H1 (cell line): ENCODE measurements at regions not wholly inside any gene's neighbourhood (a gene's known extent, or its start where the extent isn't known, plus 50 kb on each side); places are given as distances from the start of the nearest gene placed in this dataset.

Source experiments
- EGR1 ChIP-seq: IDR thresholded peaks from 2 replicates; pipeline ENCODE4 v1.6.1; 2011; ENCODE audit warnings: low read depth, low read length, borderline replicate concordance
- RNF2 ChIP-seq: fragments of 200-900, 300-1000 bp; sonication (generic); IDR thresholded peaks from 2 replicates; pipeline ENCODE4 v1.7.1; 2016; ENCODE audit warnings: borderline replicate concordance, low read depth, mild to moderate bottlenecking, antibody characterized with exemption, low read length; ENCODE audit not compliant: poor library complexity, severe bottlenecking; ENCODE audit errors: missing control alignments
- TAF7 ChIP-seq: optimal IDR thresholded peaks from 2 replicates; pipeline ENCODE3; 2011; ENCODE audit warnings: low read depth, mild to moderate bottlenecking, inconsistent platforms, low read length, moderate library complexity, borderline replicate concordance
- TF ChIP-seq, protein P1 (sequence below): fragments of 300-600 bp; sonication (generic); IDR thresholded peaks from 2 replicates; pipeline ENCODE4 v1.7.1; 2012; ENCODE audit warnings: low read length, moderate library complexity, mild to moderate bottlenecking, inconsistent platforms; ENCODE audit not compliant: insufficient replicate concordance

DNA sequence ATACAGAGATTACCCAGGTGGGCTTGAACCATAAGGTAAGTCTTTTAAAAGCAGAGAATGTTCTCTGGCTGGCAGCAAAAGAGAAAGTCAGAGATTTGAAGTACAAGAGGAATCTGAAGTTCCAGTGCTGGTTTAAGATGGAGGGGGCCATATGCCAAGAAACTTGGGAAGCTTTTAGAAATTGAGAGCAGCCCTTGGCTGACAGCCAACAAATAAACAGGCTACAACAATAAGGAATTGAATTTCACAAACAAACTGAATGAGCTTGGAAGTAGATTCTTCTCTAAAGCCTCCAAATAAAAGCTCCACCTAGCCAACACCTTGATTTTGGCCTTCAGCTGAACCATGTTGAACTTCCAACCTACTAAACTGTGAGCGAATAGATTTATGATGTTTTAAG lies 85.7 kb downstream of the TRIM42 start (continued):
- TF ChIP-seq, protein P1, sequence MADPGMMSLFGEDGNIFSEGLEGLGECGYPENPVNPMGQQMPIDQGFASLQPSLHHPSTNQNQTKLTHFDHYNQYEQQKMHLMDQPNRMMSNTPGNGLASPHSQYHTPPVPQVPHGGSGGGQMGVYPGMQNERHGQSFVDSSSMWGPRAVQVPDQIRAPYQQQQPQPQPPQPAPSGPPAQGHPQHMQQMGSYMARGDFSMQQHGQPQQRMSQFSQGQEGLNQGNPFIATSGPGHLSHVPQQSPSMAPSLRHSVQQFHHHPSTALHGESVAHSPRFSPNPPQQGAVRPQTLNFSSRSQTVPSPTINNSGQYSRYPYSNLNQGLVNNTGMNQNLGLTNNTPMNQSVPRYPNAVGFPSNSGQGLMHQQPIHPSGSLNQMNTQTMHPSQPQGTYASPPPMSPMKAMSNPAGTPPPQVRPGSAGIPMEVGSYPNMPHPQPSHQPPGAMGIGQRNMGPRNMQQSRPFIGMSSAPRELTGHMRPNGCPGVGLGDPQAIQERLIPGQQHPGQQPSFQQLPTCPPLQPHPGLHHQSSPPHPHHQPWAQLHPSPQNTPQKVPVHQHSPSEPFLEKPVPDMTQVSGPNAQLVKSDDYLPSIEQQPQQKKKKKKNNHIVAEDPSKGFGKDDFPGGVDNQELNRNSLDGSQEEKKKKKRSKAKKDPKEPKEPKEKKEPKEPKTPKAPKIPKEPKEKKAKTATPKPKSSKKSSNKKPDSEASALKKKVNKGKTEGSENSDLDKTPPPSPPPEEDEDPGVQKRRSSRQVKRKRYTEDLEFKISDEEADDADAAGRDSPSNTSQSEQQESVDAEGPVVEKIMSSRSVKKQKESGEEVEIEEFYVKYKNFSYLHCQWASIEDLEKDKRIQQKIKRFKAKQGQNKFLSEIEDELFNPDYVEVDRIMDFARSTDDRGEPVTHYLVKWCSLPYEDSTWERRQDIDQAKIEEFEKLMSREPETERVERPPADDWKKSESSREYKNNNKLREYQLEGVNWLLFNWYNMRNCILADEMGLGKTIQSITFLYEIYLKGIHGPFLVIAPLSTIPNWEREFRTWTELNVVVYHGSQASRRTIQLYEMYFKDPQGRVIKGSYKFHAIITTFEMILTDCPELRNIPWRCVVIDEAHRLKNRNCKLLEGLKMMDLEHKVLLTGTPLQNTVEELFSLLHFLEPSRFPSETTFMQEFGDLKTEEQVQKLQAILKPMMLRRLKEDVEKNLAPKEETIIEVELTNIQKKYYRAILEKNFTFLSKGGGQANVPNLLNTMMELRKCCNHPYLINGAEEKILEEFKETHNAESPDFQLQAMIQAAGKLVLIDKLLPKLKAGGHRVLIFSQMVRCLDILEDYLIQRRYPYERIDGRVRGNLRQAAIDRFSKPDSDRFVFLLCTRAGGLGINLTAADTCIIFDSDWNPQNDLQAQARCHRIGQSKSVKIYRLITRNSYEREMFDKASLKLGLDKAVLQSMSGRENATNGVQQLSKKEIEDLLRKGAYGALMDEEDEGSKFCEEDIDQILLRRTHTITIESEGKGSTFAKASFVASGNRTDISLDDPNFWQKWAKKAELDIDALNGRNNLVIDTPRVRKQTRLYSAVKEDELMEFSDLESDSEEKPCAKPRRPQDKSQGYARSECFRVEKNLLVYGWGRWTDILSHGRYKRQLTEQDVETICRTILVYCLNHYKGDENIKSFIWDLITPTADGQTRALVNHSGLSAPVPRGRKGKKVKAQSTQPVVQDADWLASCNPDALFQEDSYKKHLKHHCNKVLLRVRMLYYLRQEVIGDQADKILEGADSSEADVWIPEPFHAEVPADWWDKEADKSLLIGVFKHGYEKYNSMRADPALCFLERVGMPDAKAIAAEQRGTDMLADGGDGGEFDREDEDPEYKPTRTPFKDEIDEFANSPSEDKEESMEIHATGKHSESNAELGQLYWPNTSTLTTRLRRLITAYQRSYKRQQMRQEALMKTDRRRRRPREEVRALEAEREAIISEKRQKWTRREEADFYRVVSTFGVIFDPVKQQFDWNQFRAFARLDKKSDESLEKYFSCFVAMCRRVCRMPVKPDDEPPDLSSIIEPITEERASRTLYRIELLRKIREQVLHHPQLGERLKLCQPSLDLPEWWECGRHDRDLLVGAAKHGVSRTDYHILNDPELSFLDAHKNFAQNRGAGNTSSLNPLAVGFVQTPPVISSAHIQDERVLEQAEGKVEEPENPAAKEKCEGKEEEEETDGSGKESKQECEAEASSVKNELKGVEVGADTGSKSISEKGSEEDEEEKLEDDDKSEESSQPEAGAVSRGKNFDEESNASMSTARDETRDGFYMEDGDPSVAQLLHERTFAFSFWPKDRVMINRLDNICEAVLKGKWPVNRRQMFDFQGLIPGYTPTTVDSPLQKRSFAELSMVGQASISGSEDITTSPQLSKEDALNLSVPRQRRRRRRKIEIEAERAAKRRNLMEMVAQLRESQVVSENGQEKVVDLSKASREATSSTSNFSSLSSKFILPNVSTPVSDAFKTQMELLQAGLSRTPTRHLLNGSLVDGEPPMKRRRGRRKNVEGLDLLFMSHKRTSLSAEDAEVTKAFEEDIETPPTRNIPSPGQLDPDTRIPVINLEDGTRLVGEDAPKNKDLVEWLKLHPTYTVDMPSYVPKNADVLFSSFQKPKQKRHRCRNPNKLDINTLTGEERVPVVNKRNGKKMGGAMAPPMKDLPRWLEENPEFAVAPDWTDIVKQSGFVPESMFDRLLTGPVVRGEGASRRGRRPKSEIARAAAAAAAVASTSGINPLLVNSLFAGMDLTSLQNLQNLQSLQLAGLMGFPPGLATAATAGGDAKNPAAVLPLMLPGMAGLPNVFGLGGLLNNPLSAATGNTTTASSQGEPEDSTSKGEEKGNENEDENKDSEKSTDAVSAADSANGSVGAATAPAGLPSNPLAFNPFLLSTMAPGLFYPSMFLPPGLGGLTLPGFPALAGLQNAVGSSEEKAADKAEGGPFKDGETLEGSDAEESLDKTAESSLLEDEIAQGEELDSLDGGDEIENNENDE, result no peak
- TF ChIP-seq RNF2 (no peak), EGR1 (no peak), TAF7 (no peak)
- TF ChIP-seq, all 59 proteins: peak for 0
